HUES6 (cell line): ENCODE measurements at regions not wholly inside any gene's neighbourhood (a gene's known extent, or its start where the extent isn't known, plus 50 kb on each side); places are given as distances from the start of the nearest gene placed in this dataset.
"Not testable (repeated sequence)": the region's sequence is repeated elsewhere in the genome, so short reads cannot be mapped to it uniquely, and the experiment has no call there.

ENCODE experiments used
- H3K27ac ChIP-seq: 2 replicates; pipeline ENCODE4 v1.7.0; 2013; ENCODE audit warnings: low read depth, mild to moderate bottlenecking, low read length, inconsistent platforms
- H3K27me3 ChIP-seq: 2 replicates; pipeline ENCODE4 v1.6.1; 2013; ENCODE audit warnings: low read length; ENCODE audit not compliant: control insufficient read depth, insufficient read depth
- H3K36me3 ChIP-seq: 2 replicates; pipeline ENCODE4 v1.6.1; 2013; ENCODE audit warnings: low read length; ENCODE audit not compliant: control insufficient read depth, insufficient read depth
- H3K4me1 ChIP-seq: 2 replicates; pipeline ENCODE4 v1.6.1; 2013; ENCODE audit warnings: low read length; ENCODE audit not compliant: control insufficient read depth, insufficient read depth
- H3K4me3 ChIP-seq: 2 replicates; pipeline ENCODE4 v1.5.1; 2013; ENCODE audit warnings: low read depth, low read length
- H3K9ac ChIP-seq: one replicate; pipeline ENCODE4 v1.6.1; 2013; ENCODE audit warnings: mild to moderate bottlenecking, low read length
- H3K9me3 ChIP-seq: 2 replicates; pipeline ENCODE4 v1.6.1; 2013; ENCODE audit warnings: low read depth, low read length; ENCODE audit not compliant: control insufficient read depth, insufficient read depth

DNA sequence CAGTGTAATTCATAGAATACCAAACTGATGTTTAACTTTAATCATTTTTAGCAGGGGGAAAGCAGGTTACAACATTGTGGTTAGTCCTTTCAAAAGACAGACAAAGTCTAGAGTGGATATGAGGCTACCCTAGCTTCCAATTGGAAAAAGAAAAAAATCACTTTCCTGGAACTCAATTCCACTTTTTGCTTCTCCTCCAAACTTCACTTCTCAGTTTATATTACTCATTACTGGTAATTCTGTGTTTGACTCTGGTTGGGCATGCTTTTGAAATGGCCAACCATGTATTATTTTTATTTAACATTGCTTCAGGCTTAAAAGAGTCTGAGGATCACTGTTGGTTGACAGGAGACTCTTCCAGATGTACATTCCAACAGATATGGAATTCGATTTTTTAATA is 84.8 kb downstream of the RAP2B start:
- no peak overlapping the region for H3K4me3 ChIP-seq
- H3K27ac ChIP-seq, result no peak overlapping the region
- no peaks in the 10 kb centered on the region for H3K36me3 ChIP-seq
- H3K27me3 ChIP-seq, result no peaks in the 10 kb centered on the region
- H3K9me3 ChIP-seq, result peaks cover 5% of the 10 kb centered on the region
- H3K9ac ChIP-seq, result no peak overlapping the region
- H3K4me1 ChIP-seq, result no peaks in the 10 kb centered on the region

DNA sequence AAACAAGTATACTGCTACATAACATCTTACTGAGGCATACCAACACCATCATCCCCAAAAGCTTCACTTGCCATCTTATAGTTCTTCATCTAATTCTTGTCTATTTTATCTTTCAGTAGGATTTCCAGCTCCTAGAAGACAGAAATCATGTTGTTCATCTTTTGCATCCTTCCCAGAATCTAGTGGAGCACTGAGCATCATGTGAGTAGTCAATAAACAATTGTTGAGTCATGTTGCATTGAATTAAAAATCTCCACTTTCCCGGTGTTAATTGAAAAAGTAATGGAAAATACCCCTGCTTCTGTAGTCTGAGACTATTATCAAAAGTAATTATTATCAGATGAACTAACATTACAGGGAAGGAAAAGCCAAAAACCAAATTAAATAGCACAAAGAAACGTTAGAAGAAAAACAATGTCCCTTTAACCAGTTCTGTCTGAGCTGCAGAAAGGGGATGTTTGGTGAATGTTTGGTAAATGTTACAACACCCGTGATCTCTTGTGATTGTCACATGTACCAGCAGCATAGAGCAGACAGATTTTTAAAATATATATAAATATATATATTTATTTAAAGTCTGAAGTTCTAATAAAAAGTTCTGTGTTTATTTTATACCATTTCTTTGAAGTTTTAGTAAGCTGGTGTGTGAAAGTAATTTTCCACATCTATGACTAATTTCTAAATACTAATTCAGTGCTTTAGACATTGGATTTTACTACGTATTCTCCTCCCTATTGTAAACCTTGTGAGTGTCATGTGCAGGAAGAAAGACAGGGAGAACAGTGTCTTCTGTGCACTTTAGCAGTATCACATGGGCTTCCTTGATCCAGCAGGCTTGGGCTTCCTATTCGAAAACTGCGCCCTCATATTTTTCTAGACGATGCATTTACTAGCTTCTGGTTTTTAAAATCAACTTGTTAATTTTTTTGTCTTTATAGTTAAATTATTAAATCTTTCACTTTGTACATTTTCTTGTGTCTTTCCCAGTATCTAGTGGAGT is 85.6 kb downstream of the RAP2B start:
- Histone ChIP-seq H3K36me3 (no peaks in the 10 kb centered on the region), H3K9me3 (peaks cover 4% of the 10 kb centered on the region; the same call in 1 of the 2 replicates), H3K27ac (no peak overlapping the region), H3K27me3 (no peaks in the 10 kb centered on the region), H3K4me1 (no peaks in the 10 kb centered on the region), H3K9ac (no peak overlapping the region), H3K4me3 (no peak overlapping the region)

DNA sequence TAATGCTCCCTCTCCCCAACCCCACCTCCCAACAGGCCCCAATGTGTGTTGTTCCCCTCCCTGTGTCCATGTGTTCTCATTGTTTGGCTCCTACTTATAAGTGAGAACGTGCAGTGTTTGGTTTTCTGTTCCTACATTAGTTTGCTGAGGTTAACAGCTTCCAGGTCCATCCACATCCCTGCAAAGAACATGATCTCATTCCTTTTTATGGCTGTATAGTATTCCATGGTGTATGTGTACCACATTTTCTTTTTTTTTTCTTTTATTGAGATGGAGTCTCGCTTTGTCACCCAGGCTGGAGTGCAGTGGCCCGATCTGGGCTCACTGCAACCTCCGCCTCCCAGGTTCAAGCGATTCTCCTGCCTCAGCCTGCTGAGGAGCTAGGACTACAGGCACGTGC is 86.8 kb downstream of the RAP2B start:
- H3K4me3 ChIP-seq, H3K27me3 ChIP-seq, H3K36me3 ChIP-seq, H3K9ac ChIP-seq, H3K9me3 ChIP-seq, H3K4me1 ChIP-seq, H3K27ac ChIP-seq: not testable (repeated sequence)

DNA sequence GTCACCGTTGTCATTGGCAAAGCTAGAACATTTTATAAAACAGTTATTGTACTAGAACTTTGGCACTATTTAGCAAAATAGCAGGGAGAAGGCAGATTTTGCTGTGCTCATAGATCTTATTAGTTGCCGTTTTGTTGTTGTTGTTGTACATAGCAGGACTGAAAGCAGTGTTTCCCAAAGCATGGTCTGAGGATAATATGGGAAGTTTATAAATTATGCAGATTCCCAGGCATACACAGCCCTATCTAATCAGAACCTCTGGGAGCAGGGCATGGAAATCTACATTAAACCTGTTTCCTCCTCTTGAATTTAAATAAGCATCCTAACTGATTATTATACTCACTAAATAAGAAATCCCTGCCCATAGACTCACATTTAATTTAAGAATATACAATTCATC is 87.9 kb downstream of the RAP2B start:
- Histone ChIP-seq H3K4me3 (no peak overlapping the region), H3K9me3 (peaks cover 4% of the 10 kb centered on the region; the same call in 1 of the 2 replicates), H3K36me3 (no peaks in the 10 kb centered on the region), H3K9ac (no peak overlapping the region), H3K4me1 (peaks cover 4% of the 10 kb centered on the region; the same call in 1 of the 2 replicates), H3K27ac (no peak overlapping the region), H3K27me3 (no peaks in the 10 kb centered on the region)

DNA sequence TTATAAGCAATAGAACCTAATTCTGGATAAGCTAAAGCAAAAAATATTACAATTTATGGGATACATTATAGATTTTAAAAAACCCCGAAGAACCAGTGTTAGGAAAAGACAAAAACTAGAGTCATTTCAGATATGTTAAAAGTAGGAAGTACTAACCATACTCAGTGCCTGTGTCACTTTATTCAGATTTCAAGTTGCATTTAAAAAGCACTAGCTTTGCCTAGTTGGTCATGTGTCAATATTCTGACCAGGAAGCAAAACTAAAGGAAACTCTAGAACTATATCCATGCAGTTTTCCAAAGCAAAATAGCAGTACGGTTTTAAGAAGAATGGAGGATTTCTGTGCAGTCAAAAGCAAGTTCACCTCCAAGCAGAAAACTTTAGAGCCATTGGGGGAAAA is 88.4 kb downstream of the RAP2B start:
- H3K27me3 ChIP-seq, result no peaks in the 10 kb centered on the region
- no peak overlapping the region for H3K9ac ChIP-seq
- H3K27ac ChIP-seq, result no peak overlapping the region
- H3K4me1 ChIP-seq, result peaks cover 7% of the 10 kb centered on the region; the same call in 1 of the 2 replicates
- H3K9me3 ChIP-seq, result peaks cover 4% of the 10 kb centered on the region; the same call in 1 of the 2 replicates
- H3K36me3 ChIP-seq, result no peaks in the 10 kb centered on the region
- no peak overlapping the region for H3K4me3 ChIP-seq

DNA sequence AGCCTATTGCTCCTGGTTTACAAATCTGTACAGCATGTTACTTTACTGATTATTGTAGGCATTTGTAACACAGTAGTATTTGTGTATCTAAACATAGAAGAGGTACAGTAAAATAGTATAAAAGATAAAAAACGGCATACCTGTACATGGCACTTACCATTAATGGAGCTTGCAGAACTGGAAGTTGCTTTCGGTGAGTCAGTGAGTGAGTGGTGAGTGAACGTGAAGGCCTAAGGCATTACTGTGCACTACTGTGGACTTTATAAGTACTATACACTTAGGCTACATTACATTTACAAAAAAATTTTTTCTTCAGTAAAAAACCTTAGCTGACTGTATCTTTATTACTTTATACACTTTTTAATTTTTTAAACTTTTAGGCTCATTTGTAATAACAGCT is 90.9 kb downstream of the RAP2B start:
- Histone ChIP-seq H3K27me3 (no peaks in the 10 kb centered on the region), H3K9me3 (peaks cover 4% of the 10 kb centered on the region; the same call in 1 of the 2 replicates), H3K27ac (no peak overlapping the region), H3K36me3 (no peaks in the 10 kb centered on the region), H3K4me1 (peaks cover 10% of the 10 kb centered on the region; the same call in 1 of the 2 replicates), H3K4me3 (no peak overlapping the region), H3K9ac (no peak overlapping the region)

DNA sequence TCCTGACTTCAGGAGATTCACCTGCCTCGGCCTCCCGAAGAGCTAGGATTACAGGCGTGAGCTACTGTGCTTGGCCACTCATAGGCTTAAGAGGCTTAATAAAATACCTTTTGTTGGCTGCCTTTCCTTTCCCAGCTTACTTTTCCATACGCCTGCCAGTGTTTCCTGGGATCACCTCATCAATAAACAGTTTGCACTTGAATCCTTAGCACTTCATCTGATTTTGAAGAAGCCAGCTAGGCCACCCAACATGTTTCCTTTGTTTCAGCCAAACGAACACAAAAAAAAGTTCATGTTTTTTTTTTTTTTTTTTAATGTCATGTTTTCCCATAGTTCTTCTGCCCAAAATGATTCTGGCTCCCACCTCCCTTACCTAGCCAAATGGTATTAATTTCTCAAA is 92.3 kb downstream of the RAP2B start:
- Histone ChIP-seq H3K4me1 (peaks cover 10% of the 10 kb centered on the region; the same call in 1 of the 2 replicates), H3K27me3 (no peaks in the 10 kb centered on the region), H3K4me3 (no peak overlapping the region), H3K36me3 (no peaks in the 10 kb centered on the region), H3K9ac (no peak overlapping the region), H3K27ac (no peak overlapping the region), H3K9me3 (peaks cover 4% of the 10 kb centered on the region; the same call in 1 of the 2 replicates)

DNA sequence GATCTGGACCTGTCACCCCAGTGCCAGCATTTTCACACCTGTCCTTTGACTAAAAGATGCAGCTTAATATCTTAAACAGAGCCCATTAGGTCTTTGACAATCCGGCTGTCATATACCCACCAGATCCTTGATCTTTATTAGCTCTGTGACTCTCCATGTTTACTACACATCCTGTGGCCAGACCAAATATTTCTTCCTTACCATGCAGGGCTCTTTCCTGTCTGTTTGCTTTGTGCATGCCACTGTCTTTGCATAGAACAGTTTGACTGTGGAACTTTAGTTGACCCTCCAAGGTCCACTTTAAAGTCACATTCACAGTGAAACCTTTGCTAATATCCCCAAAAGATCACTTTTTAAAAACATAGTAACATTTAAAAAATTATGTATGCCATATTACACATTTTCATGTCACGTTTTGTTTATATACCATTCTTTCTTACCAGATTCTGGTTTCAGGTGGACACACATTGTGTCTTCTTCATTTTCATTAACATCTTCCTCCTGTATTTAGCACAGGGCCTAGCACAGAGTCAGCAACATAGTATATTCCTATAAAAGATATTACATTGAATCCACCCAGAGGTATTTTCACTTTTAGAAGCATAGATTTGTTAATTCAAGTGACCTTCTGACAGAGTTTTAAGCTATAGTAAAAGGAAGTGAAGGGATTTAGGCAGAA is 95.8 kb downstream of the RAP2B start:
- Histone ChIP-seq H3K9me3 (no peaks in the 10 kb centered on the region), H3K9ac (no peak overlapping the region), H3K4me1 (peaks cover 10% of the 10 kb centered on the region; the same call in 1 of the 2 replicates), H3K36me3 (no peaks in the 10 kb centered on the region), H3K4me3 (no peak overlapping the region), H3K27ac (no peak overlapping the region), H3K27me3 (no peaks in the 10 kb centered on the region)

DNA sequence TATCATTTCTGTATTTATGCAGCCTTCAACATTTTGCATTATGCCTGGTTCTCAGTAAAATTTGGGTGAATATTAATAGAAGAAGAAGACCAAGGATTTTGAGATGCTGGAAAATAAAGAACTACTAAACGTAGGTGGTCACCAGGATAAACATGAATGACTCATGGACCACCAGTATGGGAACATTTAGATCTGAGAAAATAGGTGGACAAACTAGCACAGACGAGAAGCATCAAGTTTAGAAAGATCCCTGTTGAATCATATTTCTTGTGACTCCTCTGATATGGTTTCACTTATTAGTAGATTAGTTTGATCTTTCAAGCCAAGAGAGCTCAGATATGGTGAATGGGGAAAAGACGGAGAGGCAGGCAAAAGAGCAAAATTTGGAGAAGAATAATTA is 97.9 kb downstream of the RAP2B start:
- Histone ChIP-seq H3K36me3 (no peaks in the 10 kb centered on the region), H3K27ac (no peak overlapping the region), H3K4me3 (no peak overlapping the region), H3K9ac (no peak overlapping the region), H3K27me3 (no peaks in the 10 kb centered on the region), H3K4me1 (peaks cover 6% of the 10 kb centered on the region; the same call in 1 of the 2 replicates), H3K9me3 (no peaks in the 10 kb centered on the region)

DNA sequence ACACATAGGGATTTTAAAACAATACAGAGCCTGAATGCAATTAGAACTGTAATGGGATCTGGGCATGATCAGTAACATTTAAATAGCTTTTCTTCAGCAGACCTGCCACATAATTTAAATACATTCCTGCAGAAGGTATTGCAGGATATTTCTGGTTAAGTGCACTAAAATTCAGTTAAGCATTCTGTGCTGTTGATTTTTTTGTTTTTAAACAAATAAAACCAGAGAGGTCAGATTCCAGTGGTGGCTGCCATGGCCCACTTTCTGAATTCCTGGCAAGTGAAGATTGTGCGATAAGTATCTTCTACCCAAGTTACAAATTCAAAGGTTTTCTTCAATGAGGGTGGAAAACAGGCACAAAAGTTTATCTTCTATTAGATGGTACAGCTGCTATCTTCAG is 98.7 kb downstream of the RAP2B start:
- Histone ChIP-seq H3K4me3 (no peak overlapping the region), H3K9me3 (no peaks in the 10 kb centered on the region), H3K27me3 (no peaks in the 10 kb centered on the region), H3K36me3 (no peaks in the 10 kb centered on the region), H3K4me1 (peaks cover under 1% of the 10 kb centered on the region; the same call in 1 of the 2 replicates), H3K27ac (no peak overlapping the region), H3K9ac (no peak overlapping the region)

DNA sequence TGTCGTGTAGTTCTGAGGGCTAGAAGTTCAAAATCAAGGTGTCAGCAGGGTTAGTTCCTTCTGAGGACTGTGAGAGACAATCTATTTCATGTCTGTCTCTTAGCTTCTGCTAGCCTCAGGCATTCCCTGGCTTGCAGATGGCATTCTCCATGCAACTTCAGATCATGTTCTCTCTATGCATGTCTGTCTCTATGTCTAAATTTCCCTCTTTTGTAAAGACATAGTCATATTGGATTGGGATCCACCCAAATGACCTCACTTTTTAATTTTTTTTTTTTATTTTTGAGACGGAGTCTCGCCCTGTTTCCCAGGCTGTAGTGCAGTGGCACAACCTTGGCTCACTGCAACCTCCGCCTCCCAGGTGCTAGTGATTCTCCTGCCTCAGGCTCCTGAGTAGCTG is 104.6 kb downstream of the RAP2B start:
- no peak overlapping the region for H3K9ac ChIP-seq
- no peak overlapping the region for H3K27ac ChIP-seq
- no peak overlapping the region for H3K4me3 ChIP-seq
- H3K36me3 ChIP-seq, result no peaks in the 10 kb centered on the region
- H3K4me1 ChIP-seq, result no peaks in the 10 kb centered on the region
- no peaks in the 10 kb centered on the region for H3K27me3 ChIP-seq
- peaks cover 18% of the 10 kb centered on the region for H3K9me3 ChIP-seq
